T-helper 2 cell (primary cell): ENCODE measurements at regions not wholly inside any gene's neighbourhood (a gene's known extent, or its start where the extent isn't known, plus 50 kb on each side); places are given as distances from the start of the nearest gene placed in this dataset.
"Not testable (repeated sequence)": the region's sequence is repeated elsewhere in the genome, so short reads cannot be mapped to it uniquely, and the experiment has no call there.

Experiments
- DNase-seq, 5 experiments: peaks; one replicate each; pipeline versions ENCODE4 v3.0.0 to v3.0.0-alpha.2; 2012 to 2022

DNA sequence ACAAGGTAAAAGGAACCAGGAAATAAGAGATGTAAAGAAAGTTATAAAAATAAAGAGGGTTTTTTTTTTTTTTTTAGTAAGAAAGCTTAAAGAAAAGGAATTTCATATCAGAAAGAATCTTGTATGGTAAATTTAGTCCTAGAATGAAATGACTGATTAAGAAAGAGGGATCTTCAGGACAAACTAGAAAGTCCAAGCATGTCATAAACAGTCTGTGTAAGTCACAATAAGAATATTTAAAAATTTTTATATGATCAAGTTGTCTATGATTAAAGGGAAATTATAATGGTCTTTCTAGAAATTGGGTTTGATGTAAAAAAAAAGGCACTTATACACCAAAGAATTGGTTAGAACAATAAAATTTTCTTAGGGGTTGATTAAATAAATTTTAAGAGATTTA is 289.5 kb downstream of the XPNPEP1 start:
- DNase-seq = no peak

- not testable (repeated sequence) for DNase-seq
These were observed 290.3 kb downstream of the XPNPEP1 start for GRCh38 chr10:109633017-109633416.

DNA sequence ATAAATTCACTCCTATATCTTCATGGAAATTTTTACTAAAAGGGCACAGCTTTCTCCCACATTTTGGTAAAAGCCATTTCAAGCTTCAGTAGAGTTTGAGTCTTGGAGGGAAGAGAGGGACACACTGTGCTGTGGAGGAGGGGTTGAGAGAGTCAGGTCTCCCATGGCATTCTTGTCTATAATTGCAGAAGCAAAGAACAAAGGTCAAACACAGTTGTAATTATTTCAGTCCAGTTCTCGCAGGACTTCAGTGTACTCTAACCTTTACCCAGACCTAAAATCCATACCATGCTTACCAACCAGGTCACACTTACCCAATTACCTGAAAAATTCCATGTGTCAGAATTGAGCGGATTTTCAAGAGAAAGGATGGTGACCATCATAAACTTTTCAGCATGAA is 298.4 kb downstream of the XPNPEP1 start:
- DNase-seq = no peak

DNA sequence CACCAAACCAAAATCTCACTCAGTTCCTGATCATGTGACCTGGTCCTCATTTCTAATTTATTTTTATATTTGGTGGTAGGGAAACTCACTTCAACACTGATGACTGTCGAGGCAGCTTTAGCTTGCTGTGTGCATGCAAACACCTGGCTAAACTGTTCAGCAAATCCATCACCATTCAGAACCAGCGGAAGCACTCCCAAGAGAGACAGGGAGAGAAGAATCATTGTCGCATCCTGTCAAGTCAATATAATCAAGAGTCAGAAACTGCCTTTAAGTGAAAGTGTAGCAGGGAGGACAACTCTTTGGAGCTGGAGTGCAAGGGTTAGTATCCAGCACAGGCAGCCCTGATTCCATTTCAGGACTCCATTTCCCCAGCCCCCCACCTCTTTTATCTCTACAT is 300.7 kb downstream of the XPNPEP1 start:
- DNase-seq = no peak

- DNase-seq = no peak
These were observed 302.9 kb downstream of the XPNPEP1 start for GRCh38 chr10:109620396-109620795.

DNA sequence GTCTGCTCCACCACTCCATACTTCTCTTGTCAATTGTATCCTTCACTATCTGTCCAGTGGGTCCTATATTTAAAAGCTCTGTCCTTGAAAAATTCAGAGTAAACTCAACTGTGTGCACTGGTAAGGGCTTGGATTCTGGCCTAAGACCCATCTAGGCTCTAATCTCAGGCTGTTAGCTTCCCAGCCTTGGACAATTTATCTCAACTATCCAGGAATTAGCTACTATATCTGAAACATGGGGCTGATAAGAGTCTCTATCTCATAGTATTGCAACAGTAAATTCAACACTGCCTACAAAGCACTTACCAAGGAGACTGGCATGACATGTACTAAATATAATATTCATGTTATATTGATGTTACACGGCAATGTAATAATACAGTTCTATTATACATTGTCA is 303.4 kb downstream of the XPNPEP1 start:
- no peak for DNase-seq

- no peak for DNase-seq
These were observed 304.6 kb downstream of the XPNPEP1 start for GRCh38 chr10:109618748-109619147.

GRCh38 chr10:109618301-109618700 is 305.0 kb downstream of the XPNPEP1 start:
- DNase-seq = no peak

- no peak for DNase-seq
These were observed 306.8 kb downstream of the XPNPEP1 start for GRCh38 chr10:109616359-109616980.

DNA sequence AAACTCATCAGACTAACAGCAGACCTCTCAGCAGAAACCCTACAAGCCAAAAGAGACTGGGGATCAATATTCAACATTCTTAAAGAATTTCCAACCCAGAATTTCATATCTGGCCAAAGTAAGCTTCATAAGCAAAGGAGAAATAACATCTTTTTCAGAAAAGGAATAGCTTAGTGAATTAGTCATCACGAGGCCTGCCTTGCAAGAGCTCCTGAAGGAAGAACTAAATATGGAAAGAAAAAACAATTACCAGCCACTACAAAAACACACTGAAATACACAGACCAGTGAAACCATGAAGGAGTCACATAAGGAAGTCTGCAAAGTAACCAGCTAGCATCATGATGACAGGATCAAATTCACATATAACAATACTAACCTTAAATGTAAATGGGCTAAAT is 328.0 kb downstream of the XPNPEP1 start:
- not testable (repeated sequence) for DNase-seq

- no peak for DNase-seq
These were observed 329.6 kb downstream of the XPNPEP1 start for GRCh38 chr10:109593682-109594081.

GRCh38 chr10:109592391-109592790 is 330.9 kb downstream of the XPNPEP1 start:
- no peak for DNase-seq

- DNase-seq = no peak
These were observed 331.7 kb downstream of the XPNPEP1 start for GRCh38 chr10:109591601-109592000.

DNA sequence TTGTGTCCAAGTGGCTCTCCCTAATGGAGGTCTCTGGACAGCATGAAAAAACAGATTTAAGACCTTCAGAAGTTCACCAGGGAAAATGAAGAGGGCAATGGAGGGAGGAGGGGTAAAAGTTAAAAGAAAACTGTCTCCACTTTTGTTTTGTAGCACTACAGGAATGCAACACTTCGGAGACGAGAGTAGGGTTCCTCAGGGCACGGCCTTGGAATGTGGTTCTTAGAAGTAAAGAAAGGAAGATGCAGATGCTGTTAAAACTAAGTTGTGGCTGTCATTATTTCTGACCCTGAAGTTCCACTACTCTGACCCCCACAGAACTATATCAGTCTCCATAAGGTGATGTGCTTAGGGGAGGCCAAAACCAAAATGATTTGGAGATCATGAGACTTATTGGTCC is 335.1 kb downstream of the XPNPEP1 start:
- no peak for DNase-seq

- DNase-seq = no peak
These were observed 335.9 kb downstream of the XPNPEP1 start for GRCh38 chr10:109587366-109587765.

GRCh38 chr10:109556399-109556798 is 366.9 kb downstream of the XPNPEP1 start:
- no peak for DNase-seq

DNA sequence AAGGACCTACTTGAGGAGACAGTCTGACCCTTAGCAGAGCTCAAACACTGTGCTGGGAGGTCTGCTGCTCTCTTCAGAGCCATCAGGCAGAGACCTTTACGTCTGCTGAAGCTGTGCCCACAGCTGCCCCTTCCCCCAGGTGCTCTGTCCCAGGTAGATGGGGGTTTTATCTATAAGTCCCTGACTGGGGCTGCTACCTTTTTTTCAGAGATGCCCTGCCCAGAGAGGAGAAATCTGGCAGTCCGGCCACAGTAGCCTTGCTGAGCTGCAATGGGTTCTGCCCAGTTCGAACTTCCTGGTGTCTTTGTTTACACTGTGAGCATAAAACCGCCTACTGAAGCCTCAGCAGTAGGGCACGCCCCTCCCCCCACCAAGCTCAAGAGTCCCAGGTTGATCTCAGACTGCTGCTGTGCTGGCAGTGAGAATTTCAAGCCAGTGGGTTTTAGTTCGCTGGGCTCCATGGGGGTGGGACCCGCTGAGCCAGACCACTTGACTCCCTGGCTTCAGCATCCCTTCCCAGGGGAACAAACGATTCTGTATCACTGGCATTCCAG is 381.2 kb downstream of the XPNPEP1 start:
- DNase-seq = not testable (repeated sequence)

DNA sequence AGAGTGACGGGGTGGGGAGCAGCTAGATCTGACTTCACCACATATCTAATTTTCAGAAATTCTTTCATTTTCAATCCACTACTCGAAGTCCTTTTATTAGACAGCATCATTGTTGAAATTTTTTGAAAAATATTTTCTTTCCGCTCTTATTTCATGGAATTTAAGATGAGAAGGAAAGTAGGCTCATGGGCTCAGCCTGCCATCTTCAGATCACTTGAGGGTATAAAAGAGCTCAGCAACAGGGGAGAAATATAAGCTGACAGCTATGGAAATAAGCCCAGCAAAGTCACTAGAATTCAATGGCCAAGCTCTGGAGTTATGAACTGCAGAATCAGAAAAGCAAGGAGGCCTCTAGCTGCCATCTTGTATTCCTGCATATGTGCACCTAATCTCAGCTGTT is 389.1 kb downstream of the XPNPEP1 start:
- DNase-seq = no peak

DNA sequence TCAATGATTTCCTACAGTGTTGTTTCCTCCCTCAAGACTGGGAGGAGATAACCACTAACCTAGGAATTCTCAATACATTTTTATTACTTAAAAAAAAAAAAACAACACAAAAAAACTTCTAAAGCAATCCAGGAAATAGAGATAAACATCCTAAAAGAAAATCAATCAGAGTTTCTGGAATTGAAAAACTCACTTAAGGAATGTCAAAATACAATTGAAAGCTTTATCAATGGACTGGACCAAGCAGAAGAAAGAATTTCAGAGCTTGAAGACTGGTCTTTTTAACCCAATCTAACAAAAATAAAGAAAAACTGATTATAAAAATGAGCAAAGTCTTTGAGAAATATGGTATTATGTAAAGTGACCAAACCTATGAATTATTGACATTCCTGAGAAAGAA is 394.1 kb downstream of the XPNPEP1 start:
- no peak for DNase-seq

- no peak for DNase-seq
These were observed 405.6 kb downstream of the XPNPEP1 start for GRCh38 chr10:109517748-109518147.

DNA sequence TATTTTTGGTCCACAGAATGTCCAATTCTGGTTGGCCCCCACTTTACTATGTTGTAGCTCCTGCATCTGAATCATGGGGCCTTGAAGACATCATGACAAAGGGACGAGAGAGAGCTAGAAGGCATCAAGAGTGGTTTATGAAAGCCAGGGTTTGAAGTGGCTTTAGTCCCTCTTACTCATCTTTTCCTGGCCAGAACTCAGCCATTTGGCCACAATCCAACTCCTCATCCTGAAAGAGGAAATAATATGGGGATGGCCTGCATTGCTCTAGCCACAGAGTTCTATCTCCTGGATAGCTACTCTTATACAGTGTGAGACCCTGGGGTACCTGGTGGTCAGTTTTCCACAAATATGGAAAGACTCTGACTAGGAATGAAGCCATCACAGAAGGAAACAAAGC is 418.9 kb downstream of the XPNPEP1 start:
- no peak for DNase-seq

- DNase-seq = no peak
These were observed 435.6 kb downstream of the XPNPEP1 start for GRCh38 chr10:109487691-109488090.

GRCh38 chr10:109480836-109481235 is 442.5 kb downstream of the XPNPEP1 start:
- no peak for DNase-seq

DNA sequence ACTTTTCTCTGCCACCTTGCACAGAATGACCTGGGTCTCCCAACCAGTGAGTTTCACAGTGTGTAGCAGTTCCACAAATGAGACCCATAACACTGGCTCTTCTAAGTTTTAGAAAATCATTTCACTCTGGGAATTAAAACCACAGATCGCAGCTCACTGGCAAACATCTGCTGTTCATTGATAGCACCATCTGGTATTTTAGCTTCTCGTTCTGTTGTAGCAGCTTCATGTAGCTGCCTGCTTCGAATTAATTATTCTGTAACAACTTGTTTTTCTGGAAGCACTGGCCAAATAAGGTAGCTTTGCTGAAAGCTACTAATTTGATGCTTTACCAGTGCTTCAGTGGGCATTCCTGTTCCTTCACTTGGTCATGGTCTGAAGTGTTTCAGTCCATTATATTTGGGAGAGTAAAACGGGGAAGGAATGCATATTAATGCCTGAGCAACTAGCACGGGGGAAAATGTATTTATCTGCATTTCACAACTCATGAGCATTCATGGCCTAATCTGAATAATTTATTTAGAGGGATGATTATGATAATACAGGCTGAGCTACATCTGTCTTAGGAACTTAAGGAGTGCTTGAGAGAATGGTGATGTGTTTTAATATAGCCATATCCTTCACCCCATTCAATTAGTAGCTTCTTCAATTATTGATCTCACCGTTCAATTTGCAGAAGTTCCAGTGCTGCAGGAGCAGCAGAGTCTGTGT is 447.4 kb downstream of the XPNPEP1 start:
- DNase-seq = no peak
